ENCODE measurements at regions not wholly inside any gene's neighbourhood (a gene's known extent, or its start where the extent isn't known, plus 50 kb on each side); places are given as distances from the start of the nearest gene placed in this dataset.

GRCh38 chr2:207216457-207216856, 50.7 kb upstream of the KLF7 start:
- no peaks in the 10 kb centered on the region for H4K20me1 ChIP-seq (ENCODE audit: insufficient read depth, poor library complexity, severe bottlenecking)
- no peaks in the 10 kb centered on the region for H3K4me1 ChIP-seq (ENCODE audit: insufficient read depth)
- DNase-seq (ENCODE audit: low spot score): no peak
- no peaks in the 10 kb centered on the region for H3K9me2 ChIP-seq (replicated peaks; ENCODE audit: insufficient read depth)
- no peaks in the 10 kb centered on the region for H3K27me3 ChIP-seq
- no peak overlapping the region for H3K4me2 ChIP-seq
- H3K9me3 ChIP-seq (ENCODE audit: low read depth): no peaks in the 10 kb centered on the region
- no peak overlapping the region for H3K4me3 ChIP-seq
- H3K36me3 ChIP-seq (replicated peaks; ENCODE audit: insufficient read depth, low read depth): no peaks in the 10 kb centered on the region
- H3K79me2 ChIP-seq: no peaks in the 10 kb centered on the region
- TF ChIP-seq EZH2 (IDR thresholded peaks at IDR 0.05; ENCODE audit: borderline replicate concordance) (no peak), EZH2phosphoT487 (IDR thresholded peaks at IDR 0.05; ENCODE audit: low read depth, severe bottlenecking, unreplicated experiment) (no peak), CTCF (IDR thresholded peaks at IDR 0.05; ENCODE audit: poor library complexity) (no peak)
- H3K27ac ChIP-seq: no peak overlapping the region
- no peak overlapping the region for H2AFZ ChIP-seq
- 39% methylated on average over 2 of the region's 2 CpGs for WGBS (ENCODE audit: low lambda C conversion rate, missing lambda C conversion rate)

- H3K27ac ChIP-seq: no peak overlapping the region
- no peaks in the 10 kb centered on the region for H3K4me1 ChIP-seq (ENCODE audit: insufficient read depth)
- H3K27me3 ChIP-seq: no peaks in the 10 kb centered on the region
- WGBS (ENCODE audit: low lambda C conversion rate, missing lambda C conversion rate): 94% methylated on average over 2 of the region's 2 CpGs
- H3K79me2 ChIP-seq: no peaks in the 10 kb centered on the region
- H3K4me3 ChIP-seq: no peak overlapping the region
- no peaks in the 10 kb centered on the region for H3K36me3 ChIP-seq (replicated peaks; ENCODE audit: insufficient read depth, low read depth)
- no peak overlapping the region for H3K4me2 ChIP-seq
- no peaks in the 10 kb centered on the region for H4K20me1 ChIP-seq (ENCODE audit: insufficient read depth, poor library complexity, severe bottlenecking)
- no peak overlapping the region for H2AFZ ChIP-seq
- no peak for TF ChIP-seq CTCF (IDR thresholded peaks at IDR 0.05; ENCODE audit: poor library complexity)
- no peak for TF ChIP-seq EZH2phosphoT487 (IDR thresholded peaks at IDR 0.05; ENCODE audit: low read depth, severe bottlenecking, unreplicated experiment)
- TF ChIP-seq EZH2 (IDR thresholded peaks at IDR 0.05; ENCODE audit: borderline replicate concordance): no peak
- no peaks in the 10 kb centered on the region for H3K9me2 ChIP-seq (replicated peaks; ENCODE audit: insufficient read depth)
- H3K9me3 ChIP-seq (ENCODE audit: low read depth): no peaks in the 10 kb centered on the region
- DNase-seq (ENCODE audit: low spot score): no peak
These were observed 51.7 kb upstream of the KLF7 start for GRCh38 chr2:207217442-207217841.

- Histone ChIP-seq H3K27me3 (no peaks in the 10 kb centered on the region), H4K20me1 (ENCODE audit: insufficient read depth, poor library complexity, severe bottlenecking) (no peaks in the 10 kb centered on the region), H3K4me3 (no peak overlapping the region), H2AFZ (no peak overlapping the region), H3K27ac (no peak overlapping the region), H3K9me2 (replicated peaks; ENCODE audit: insufficient read depth) (no peaks in the 10 kb centered on the region), H3K4me1 (ENCODE audit: insufficient read depth) (no peaks in the 10 kb centered on the region), H3K9me3 (ENCODE audit: low read depth) (no peaks in the 10 kb centered on the region), H3K36me3 (replicated peaks; ENCODE audit: insufficient read depth, low read depth) (no peaks in the 10 kb centered on the region), H3K79me2 (no peaks in the 10 kb centered on the region), H3K4me2 (no peak overlapping the region)
- 86% methylated on average over 4 of the region's 4 CpGs for WGBS (ENCODE audit: low lambda C conversion rate, missing lambda C conversion rate)
- TF ChIP-seq EZH2 (IDR thresholded peaks at IDR 0.05; ENCODE audit: borderline replicate concordance) (no peak), CTCF (IDR thresholded peaks at IDR 0.05; ENCODE audit: poor library complexity) (no peak)
- no peak for DNase-seq (ENCODE audit: low spot score)
These were observed 53.4 kb upstream of the KLF7 start for GRCh38 chr2:207219081-207219630.
